Nephron (organoid): ENCODE measurements at regions not wholly inside any gene's neighbourhood (a gene's known extent, or its start where the extent isn't known, plus 50 kb on each side); places are given as distances from the start of the nearest gene placed in this dataset.

Source experiments
- H3K27ac Mint-ChIP-seq, 3 experiments: 2 replicates each; pipeline ENCODE4 v1.8.0; 2020; ENCODE audit warnings: mixed read lengths in 3 of 3, mild to moderate bottlenecking in 2 of 3, moderate library complexity in 1 of 3
- H3K27me3 Mint-ChIP-seq: 2 replicates; pipeline ENCODE4 v1.8.0; 2021; ENCODE audit warnings: low read depth, mild to moderate bottlenecking, moderate library complexity, mixed read lengths
- H3K36me3 Mint-ChIP-seq: 2 replicates; pipeline ENCODE4 v1.8.0; 2020; ENCODE audit warnings: low read depth, mixed read lengths
- H3K4me1 Mint-ChIP-seq: 2 replicates; pipeline ENCODE4 v1.8.0; 2020; ENCODE audit warnings: mixed read lengths
- H3K4me3 Mint-ChIP-seq, 3 experiments: 2 replicates each; pipeline ENCODE4 v1.8.0; 2020; ENCODE audit warnings: mild to moderate bottlenecking in 3 of 3, mixed read lengths in 3 of 3, moderate library complexity in 2 of 3
- H3K9me3 Mint-ChIP-seq: 2 replicates; pipeline ENCODE4 v1.8.0; 2020; ENCODE audit warnings: mixed read lengths
- TF ChIP-seq, protein P1 (sequence below), 3 experiments: fragments of 200-600 bp; sonication (generic); IDR thresholded peaks; one replicate each; pipeline ENCODE4 v1.5.0; 2021; ENCODE audit warnings: antibody characterized with exemption in 3 of 3; ENCODE audit not compliant: unreplicated experiment in 3 of 3

DNA sequence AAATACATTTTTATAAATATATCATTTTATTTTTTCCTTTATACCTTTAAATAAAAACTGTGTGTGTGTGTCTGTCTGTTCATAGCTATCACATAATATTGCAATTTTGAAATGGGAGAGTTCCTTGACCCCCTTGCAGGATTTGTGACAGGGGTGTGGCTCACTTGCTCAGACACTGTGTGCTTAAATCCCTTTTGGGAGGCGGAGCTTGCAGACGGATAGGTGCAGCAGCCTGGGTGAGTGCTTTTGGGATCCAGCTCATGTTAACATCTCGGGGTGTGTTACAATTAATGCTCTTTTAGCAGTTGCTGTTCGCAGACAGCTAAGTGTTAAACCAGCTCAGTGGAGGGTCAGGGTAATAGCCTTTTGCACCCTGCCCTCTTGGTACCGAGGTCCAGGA, 459.8 kb downstream of the IPMK start:
- Mint-ChIP-seq H3K9me3 (no peaks in the 10 kb centered on the region), H3K27me3 (no peaks in the 10 kb centered on the region), H3K27ac (no peak overlapping the region), H3K4me1 (no peaks in the 10 kb centered on the region), H3K4me3 (no peak overlapping the region), H3K36me3 (no peaks in the 10 kb centered on the region)
- TF ChIP-seq, protein P1, sequence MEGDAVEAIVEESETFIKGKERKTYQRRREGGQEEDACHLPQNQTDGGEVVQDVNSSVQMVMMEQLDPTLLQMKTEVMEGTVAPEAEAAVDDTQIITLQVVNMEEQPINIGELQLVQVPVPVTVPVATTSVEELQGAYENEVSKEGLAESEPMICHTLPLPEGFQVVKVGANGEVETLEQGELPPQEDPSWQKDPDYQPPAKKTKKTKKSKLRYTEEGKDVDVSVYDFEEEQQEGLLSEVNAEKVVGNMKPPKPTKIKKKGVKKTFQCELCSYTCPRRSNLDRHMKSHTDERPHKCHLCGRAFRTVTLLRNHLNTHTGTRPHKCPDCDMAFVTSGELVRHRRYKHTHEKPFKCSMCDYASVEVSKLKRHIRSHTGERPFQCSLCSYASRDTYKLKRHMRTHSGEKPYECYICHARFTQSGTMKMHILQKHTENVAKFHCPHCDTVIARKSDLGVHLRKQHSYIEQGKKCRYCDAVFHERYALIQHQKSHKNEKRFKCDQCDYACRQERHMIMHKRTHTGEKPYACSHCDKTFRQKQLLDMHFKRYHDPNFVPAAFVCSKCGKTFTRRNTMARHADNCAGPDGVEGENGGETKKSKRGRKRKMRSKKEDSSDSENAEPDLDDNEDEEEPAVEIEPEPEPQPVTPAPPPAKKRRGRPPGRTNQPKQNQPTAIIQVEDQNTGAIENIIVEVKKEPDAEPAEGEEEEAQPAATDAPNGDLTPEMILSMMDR (IDR thresholded peaks at IDR 0.05; ENCODE audit: unreplicated experiment in 3 of 3), result no peak

DNA sequence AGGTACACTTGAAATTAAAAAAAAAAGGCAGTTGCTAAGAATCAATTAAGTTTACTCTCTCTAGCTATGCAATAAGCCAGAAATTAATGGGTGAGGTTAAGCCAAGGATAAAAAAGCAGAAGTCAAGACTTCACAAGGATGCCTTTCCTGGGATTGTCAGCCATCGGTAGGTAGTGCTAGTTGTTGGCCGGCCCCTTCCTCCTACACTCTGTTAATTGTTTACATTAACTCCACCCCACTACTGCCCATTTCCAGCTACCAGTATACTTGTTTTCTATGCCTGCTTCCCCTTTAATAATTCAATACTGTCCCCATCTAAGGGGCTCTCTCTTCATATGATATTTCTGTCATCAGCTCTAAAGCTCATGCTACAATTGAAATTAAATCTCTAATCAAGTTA, 461.0 kb downstream of the IPMK start:
- no peaks in the 10 kb centered on the region for H3K9me3 Mint-ChIP-seq
- no peaks in the 10 kb centered on the region for H3K36me3 Mint-ChIP-seq
- no peaks in the 10 kb centered on the region for H3K4me1 Mint-ChIP-seq
- TF ChIP-seq, protein P1 (IDR thresholded peaks at IDR 0.05; ENCODE audit: unreplicated experiment in 3 of 3), result no peak
- H3K4me3 Mint-ChIP-seq, result no peak overlapping the region
- H3K27ac Mint-ChIP-seq, result no peak overlapping the region
- no peaks in the 10 kb centered on the region for H3K27me3 Mint-ChIP-seq

DNA sequence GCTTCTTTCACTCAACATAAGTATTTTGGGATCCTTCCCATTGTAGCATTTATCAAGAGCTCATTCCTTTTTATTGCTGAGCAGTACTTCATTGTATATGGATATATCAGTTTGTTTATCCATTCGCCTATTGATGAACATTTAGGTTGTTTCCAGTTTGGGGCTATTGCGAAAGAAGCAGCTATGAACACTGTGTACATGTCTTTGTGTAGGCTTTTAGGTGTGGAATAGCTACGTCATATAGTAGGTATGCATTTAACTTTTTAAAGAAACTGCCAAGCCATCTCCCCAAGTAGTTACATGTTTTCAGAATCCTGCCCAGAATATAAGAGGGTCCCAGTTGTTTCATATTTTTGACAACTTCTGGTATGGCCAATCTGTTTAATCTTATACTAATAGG, 468.1 kb downstream of the IPMK start:
- no peaks in the 10 kb centered on the region for H3K4me1 Mint-ChIP-seq
- TF ChIP-seq, protein P1 (IDR thresholded peaks at IDR 0.05; ENCODE audit: unreplicated experiment in 3 of 3), result no peak
- H3K4me3 Mint-ChIP-seq, result no peak overlapping the region
- H3K27me3 Mint-ChIP-seq, result no peaks in the 10 kb centered on the region
- H3K36me3 Mint-ChIP-seq, result no peaks in the 10 kb centered on the region
- no peaks in the 10 kb centered on the region for H3K9me3 Mint-ChIP-seq
- no peak overlapping the region for H3K27ac Mint-ChIP-seq

DNA sequence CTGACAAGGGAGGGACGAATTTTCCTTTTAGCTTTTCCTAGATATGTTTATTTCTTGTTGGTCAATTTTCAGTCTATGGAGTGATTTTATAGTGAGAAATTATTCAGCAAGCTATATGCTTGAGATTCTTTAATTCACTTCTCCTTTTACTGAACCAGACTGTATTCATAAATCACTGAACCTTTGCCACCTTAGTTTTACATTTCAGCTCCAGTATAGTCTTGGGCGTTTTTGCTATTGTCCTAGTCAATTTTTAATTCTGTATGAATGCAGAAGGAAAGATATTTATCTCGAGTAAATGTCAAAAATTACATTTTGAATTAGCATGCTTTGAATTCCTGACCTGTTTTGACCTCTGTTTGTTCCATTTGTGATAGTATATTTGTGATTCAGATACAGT, 468.9 kb downstream of the IPMK start:
- H3K4me3 Mint-ChIP-seq, result no peak overlapping the region
- H3K27me3 Mint-ChIP-seq, result no peaks in the 10 kb centered on the region
- TF ChIP-seq, protein P1 (IDR thresholded peaks at IDR 0.05; ENCODE audit: unreplicated experiment in 3 of 3), result no peak
- H3K27ac Mint-ChIP-seq, result no peak overlapping the region
- H3K4me1 Mint-ChIP-seq, result no peaks in the 10 kb centered on the region
- H3K36me3 Mint-ChIP-seq, result no peaks in the 10 kb centered on the region
- H3K9me3 Mint-ChIP-seq, result no peaks in the 10 kb centered on the region

DNA sequence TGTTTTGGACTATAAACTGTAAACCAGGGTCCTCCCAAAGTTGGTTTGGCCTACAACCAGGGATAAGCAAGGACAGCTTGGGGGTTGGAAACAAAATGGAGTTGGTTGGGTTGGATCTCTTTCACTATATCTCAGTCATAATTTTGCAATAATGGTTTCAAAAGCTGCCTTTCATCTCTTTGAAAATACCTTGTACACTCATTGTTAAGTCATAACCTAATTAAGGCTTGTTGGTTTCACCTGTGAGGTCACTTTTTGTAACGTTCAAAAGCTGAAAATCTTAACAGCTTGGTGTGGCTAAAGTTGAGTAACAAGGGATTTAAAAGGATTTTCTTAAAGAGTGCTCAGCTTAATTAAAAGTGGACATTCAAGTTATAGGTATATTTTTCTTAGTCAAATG, 476.1 kb downstream of the IPMK start:
- H3K36me3 Mint-ChIP-seq, result no peaks in the 10 kb centered on the region
- H3K4me3 Mint-ChIP-seq, result no peak overlapping the region
- H3K9me3 Mint-ChIP-seq, result no peaks in the 10 kb centered on the region
- TF ChIP-seq, protein P1 (IDR thresholded peaks at IDR 0.05; ENCODE audit: unreplicated experiment in 3 of 3), result no peak
- H3K4me1 Mint-ChIP-seq, result no peaks in the 10 kb centered on the region
- H3K27ac Mint-ChIP-seq, result no peak overlapping the region
- no peaks in the 10 kb centered on the region for H3K27me3 Mint-ChIP-seq

DNA sequence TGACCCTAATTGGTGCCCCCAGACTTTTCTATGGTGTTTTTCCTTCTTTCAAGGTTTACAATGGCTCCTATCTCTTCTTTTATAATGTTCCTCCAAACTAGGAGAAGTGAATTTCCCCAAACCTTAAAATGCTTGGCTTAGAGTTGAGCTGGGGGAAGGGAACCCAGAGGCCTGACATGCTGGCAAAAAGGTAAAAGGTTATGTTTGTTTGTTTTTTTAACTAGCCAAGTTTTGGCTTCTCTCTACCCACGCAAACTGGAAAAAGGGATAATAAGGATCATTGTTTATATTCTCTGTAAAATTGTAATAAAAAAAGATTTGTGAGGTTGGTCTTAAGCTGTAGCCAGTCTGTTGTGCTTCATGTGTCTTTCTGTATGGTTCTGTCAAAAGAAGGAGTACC, 477.0 kb downstream of the IPMK start:
- no peak overlapping the region for H3K27ac Mint-ChIP-seq
- H3K4me1 Mint-ChIP-seq, result no peaks in the 10 kb centered on the region
- no peaks in the 10 kb centered on the region for H3K27me3 Mint-ChIP-seq
- H3K36me3 Mint-ChIP-seq, result no peaks in the 10 kb centered on the region
- TF ChIP-seq, protein P1 (IDR thresholded peaks at IDR 0.05; ENCODE audit: unreplicated experiment in 3 of 3), result no peak
- H3K9me3 Mint-ChIP-seq, result no peaks in the 10 kb centered on the region
- no peak overlapping the region for H3K4me3 Mint-ChIP-seq
